HepG2 (cell line): ENCODE measurements at regions not wholly inside any gene's neighbourhood (a gene's known extent, or its start where the extent isn't known, plus 50 kb on each side); places are given as distances from the start of the nearest gene placed in this dataset.

Experiments used
- ATAC-seq: fragments of 200-7000 bp; cut with Tn5 transposase; 3 replicates; pipeline ENCODE4 v1.9.1; 2020; ENCODE audit warnings: mild to moderate bottlenecking, moderate library complexity
- BruUV-seq: library from RNA; stranded (reverse); fragments of 400-500 nt; replicated peaks from 2 replicates; lab custom pipeline; 2021; lab: Mats Ljungman, UMichigan
- CTCF ChIA-PET: fragments of 300-600 bp; formaldehyde crosslinking; extraction: SDS; loops from one replicate; lab custom pipeline; 2021; ENCODE audit warnings: low total read pairs, inconsistent platforms, low intra/inter-chr PET ratio; lab: Yijun Ruan, JAX
- POLR2A ChIA-PET: fragments of 350-600 bp; sonication (Branson Sonifier 250); formaldehyde crosslinking; loops from one replicate; lab custom pipeline; 2020; ENCODE audit warnings: antibody characterized with exemption, inconsistent platforms; lab: Yijun Ruan, JAX
- DNase-seq: peaks from one replicate; pipeline ENCODE4 v3.0.0-alpha.2; 2015; ENCODE audit warnings: low spot score
- FAIRE-seq: peaks from 3 replicates; lab custom pipeline; 2011; peaks lifted over from hg19 to GRCh38; lab: Jason Lieb, UNC
- H2AFZ ChIP-seq: one replicate; pipeline ENCODE4 v1.6.1; 2011; ENCODE audit warnings: low read length, inconsistent platforms
- H3K27ac ChIP-seq: fragments of 300-600 bp; 3 replicates; pipeline ENCODE4 v1.8.0; 2011; ENCODE audit warnings: mixed run types, mild to moderate bottlenecking, mixed read lengths, low read length, inconsistent platforms; ENCODE audit not compliant: insufficient read depth; ENCODE audit errors: extremely low read length
- H3K27me3 ChIP-seq, 2 experiments: fragments of 200-600 bp in 1 of 2; 2 replicates in 1 of 2; 3 replicates in 1 of 2; pipeline versions ENCODE4 v1.6.0 to v1.8.0; 2011; ENCODE audit warnings: low read length in 2 of 2, mild to moderate bottlenecking in 2 of 2, moderate library complexity in 2 of 2, inconsistent platforms in 1 of 2; ENCODE audit not compliant: insufficient read depth in 2 of 2, control insufficient read depth in 1 of 2
- H3K36me3 ChIP-seq, 2 experiments: fragments of 200-600 bp in 1 of 2; replicated peaks in 1 of 2; 2 replicates in 1 of 2; 3 replicates in 1 of 2; pipeline versions ENCODE4 v1.5.1 to v1.8.0; 2011; ENCODE audit warnings: low read length in 2 of 2, inconsistent platforms in 1 of 2; ENCODE audit not compliant: insufficient read depth in 2 of 2, control insufficient read depth in 1 of 2
- H3K4me1 ChIP-seq: 2 replicates; pipeline ENCODE4 v1.5.1; 2012; ENCODE audit warnings: low read length, inconsistent platforms; ENCODE audit not compliant: insufficient read depth
- H3K4me2 ChIP-seq: 2 replicates; pipeline ENCODE4 v1.6.0; 2011; ENCODE audit warnings: low read depth, low read length, inconsistent platforms
- H3K4me3 ChIP-seq, 3 experiments: fragments of 200-600 bp in 1 of 3; sonication (generic), shearing (Covaris generic) in 1 of 3; replicated peaks in 1 of 3; 2 replicates each; pipeline ENCODE4 v1.5.1; 2011 to 2016; ENCODE audit warnings: low read length in 3 of 3, inconsistent platforms in 2 of 3, low read depth in 2 of 3, mild to moderate bottlenecking in 2 of 3, control low read depth in 1 of 3, mixed read lengths in 1 of 3; ENCODE audit not compliant: insufficient read depth in 1 of 3
- H3K79me2 ChIP-seq: one replicate; pipeline ENCODE4 v1.6.1; 2011; ENCODE audit warnings: low read length, inconsistent platforms; ENCODE audit not compliant: insufficient read depth
- H3K9ac ChIP-seq: 2 replicates; pipeline ENCODE4 v1.6.0; 2011; ENCODE audit warnings: mild to moderate bottlenecking, low read depth, low read length, inconsistent platforms; ENCODE audit not compliant: insufficient read depth
- H3K9me3 ChIP-seq: 2 replicates; pipeline ENCODE4 v1.5.1; 2012; ENCODE audit warnings: mild to moderate bottlenecking, low read length
- H4K20me1 ChIP-seq: 2 replicates; pipeline ENCODE4 v1.6.0; 2011; ENCODE audit warnings: inconsistent platforms, mild to moderate bottlenecking, low read length, moderate library complexity; ENCODE audit not compliant: insufficient read depth
- FLYWCH1 ChIP-seq: sonication (generic); formaldehyde crosslinking; IDR thresholded peaks from 2 replicates; pipeline ENCODE4 v1.8.1; 2023; ENCODE audit warnings: mild to moderate bottlenecking, missing genetic modification reagents
- MIXL1 ChIP-seq: IDR thresholded peaks from 2 replicates; pipeline ENCODE4 v1.6.1; 2016
- ZNF660 ChIP-seq: sonication (generic); formaldehyde crosslinking; IDR thresholded peaks from 2 replicates; pipeline ENCODE4 v1.5.1; 2020; ENCODE audit warnings: mild to moderate bottlenecking, low read depth, missing genetic modification reagents, borderline replicate concordance
- ZSCAN21 ChIP-seq: sonication (generic); formaldehyde crosslinking; IDR thresholded peaks from 2 replicates; pipeline ENCODE4 v1.8.0; 2022; ENCODE audit warnings: mild to moderate bottlenecking, missing genetic modification reagents, moderate library complexity, borderline replicate concordance
- WGBS: methylation state at CpG from one replicate; pipeline ENCODE4 v1.1.6; 2017; ENCODE audit warnings: low lambda C conversion rate; 5-methylcytosine and 5-hydroxymethylcytosine counted together
- in situ Hi-C: cut with HindIII; loops from 2 replicates; pipeline ENCODE4 v1.10.0; 2017; ENCODE audit warnings: low pct_unique_long_range_greater_than_20kb; ENCODE audit not compliant: extremely low pct_ligation_motif_present
- intact Hi-C: fragments of 100-400 bp; cut with micrococcal nuclease; formaldehyde crosslinking; loops from one replicate; pipeline ENCODE4 v1.10.0; 2022; ENCODE audit not compliant: unreplicated experiment
- TF ChIP-seq, protein P1 (sequence below): sonication (generic); formaldehyde crosslinking; IDR thresholded peaks from 2 replicates; pipeline ENCODE4 v1.5.0; 2020; ENCODE audit warnings: missing genetic modification reagents
- TF ChIP-seq, protein P2 (sequence below): IDR thresholded peaks from 2 replicates; pipeline ENCODE4 v1.6.1; 2016; ENCODE audit warnings: missing biosample characterization, missing genetic modification reagents, low read depth
- TF ChIP-seq, protein P3 (sequence below): sonication (generic); formaldehyde crosslinking; IDR thresholded peaks from 2 replicates; pipeline ENCODE4 v1.4.0; 2020; ENCODE audit warnings: missing genetic modification reagents
- TF ChIP-seq, protein P4 (sequence below): sonication (generic); formaldehyde crosslinking; IDR thresholded peaks from 2 replicates; pipeline ENCODE4 v1.8.1; 2022; ENCODE audit warnings: low read depth, mild to moderate bottlenecking, missing genetic modification reagents

DNA sequence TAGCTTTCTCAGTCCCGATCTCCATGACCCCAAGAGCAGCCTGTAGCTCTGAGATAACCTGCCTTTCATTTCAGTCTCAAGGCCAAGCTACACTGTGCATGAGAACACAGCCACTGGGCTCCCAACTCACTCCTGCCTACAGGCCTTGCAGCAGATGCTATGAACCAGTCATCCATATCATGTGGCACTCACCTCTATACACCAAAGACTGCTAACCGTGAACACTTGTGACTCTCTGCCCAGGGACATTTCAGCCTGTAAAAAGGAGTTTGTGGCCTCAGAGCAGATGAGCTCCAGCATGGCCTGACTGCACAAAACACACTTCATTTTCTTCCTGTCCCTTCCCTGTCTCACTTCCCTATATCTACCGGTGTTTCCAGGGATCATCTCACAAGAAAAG is 56.9 kb upstream of the NPY start:
- TF ChIP-seq, protein P1, sequence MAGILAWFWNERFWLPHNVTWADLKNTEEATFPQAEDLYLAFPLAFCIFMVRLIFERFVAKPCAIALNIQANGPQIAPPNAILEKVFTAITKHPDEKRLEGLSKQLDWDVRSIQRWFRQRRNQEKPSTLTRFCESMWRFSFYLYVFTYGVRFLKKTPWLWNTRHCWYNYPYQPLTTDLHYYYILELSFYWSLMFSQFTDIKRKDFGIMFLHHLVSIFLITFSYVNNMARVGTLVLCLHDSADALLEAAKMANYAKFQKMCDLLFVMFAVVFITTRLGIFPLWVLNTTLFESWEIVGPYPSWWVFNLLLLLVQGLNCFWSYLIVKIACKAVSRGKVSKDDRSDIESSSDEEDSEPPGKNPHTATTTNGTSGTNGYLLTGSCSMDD, result no peak
- TF ChIP-seq, protein P2, sequence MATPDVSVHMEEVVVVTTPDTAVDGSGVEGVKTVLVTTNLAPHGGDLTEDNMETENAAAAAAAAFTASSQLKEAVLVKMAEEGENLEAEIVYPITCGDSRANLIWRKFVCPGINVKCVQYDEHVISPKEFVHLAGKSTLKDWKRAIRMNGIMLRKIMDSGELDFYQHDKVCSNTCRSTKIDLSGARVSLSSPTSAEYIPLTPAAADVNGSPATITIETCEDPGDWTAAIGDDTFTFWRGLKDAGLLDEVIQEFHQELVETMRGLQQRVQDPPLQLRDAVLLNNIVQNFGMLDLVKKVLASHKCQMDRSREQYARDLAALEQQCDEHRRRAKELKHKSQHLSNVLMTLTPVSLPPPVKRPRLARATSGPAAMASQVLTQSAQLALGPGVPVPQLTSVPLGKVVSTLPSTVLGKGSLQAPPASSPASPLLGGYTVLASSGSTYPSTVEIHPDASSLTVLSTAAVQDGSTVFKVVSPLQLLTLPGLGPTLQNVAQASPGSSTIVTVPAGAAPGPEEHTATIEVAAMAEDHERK, result no peak
- TF ChIP-seq ZNF660 (no peak), ZSCAN21 (CRISPR knock-in tag) (no peak), MIXL1 (CRISPR knock-in tag) (no peak), FLYWCH1 (CRISPR knock-in tag) (no peak)
- TF ChIP-seq, protein P3, sequence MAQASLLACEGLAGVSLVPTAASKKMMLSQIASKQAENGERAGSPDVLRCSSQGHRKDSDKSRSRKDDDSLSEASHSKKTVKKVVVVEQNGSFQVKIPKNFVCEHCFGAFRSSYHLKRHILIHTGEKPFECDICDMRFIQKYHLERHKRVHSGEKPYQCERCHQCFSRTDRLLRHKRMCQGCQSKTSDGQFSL (CRISPR knock-in tag), result no peak
- TF ChIP-seq, protein P4, sequence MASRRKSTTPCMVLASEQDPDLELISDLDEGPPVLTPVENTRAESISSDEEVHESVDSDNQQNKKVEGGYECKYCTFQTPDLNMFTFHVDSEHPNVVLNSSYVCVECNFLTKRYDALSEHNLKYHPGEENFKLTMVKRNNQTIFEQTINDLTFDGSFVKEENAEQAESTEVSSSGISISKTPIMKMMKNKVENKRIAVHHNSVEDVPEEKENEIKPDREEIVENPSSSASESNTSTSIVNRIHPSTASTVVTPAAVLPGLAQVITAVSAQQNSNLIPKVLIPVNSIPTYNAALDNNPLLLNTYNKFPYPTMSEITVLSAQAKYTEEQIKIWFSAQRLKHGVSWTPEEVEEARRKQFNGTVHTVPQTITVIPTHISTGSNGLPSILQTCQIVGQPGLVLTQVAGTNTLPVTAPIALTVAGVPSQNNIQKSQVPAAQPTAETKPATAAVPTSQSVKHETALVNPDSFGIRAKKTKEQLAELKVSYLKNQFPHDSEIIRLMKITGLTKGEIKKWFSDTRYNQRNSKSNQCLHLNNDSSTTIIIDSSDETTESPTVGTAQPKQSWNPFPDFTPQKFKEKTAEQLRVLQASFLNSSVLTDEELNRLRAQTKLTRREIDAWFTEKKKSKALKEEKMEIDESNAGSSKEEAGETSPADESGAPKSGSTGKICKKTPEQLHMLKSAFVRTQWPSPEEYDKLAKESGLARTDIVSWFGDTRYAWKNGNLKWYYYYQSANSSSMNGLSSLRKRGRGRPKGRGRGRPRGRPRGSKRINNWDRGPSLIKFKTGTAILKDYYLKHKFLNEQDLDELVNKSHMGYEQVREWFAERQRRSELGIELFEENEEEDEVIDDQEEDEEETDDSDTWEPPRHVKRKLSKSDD (CRISPR knock-in tag), result no peak
- TF ChIP-seq, all 625 proteins: peak for 0
- Histone ChIP-seq H3K9me3 (peaks cover 9% of the 10 kb centered on the region), H4K20me1 (no peaks in the 10 kb centered on the region), H3K27ac (no peak overlapping the region), H3K4me3 (no peak overlapping the region), H2AFZ (no peak overlapping the region), H3K79me2 (no peaks in the 10 kb centered on the region), H3K27me3 (no peaks in the 10 kb centered on the region; a peak in 1 of 5 replicates), H3K4me1 (no peaks in the 10 kb centered on the region), H3K4me2 (no peak overlapping the region), H3K9ac (no peak overlapping the region), H3K36me3 (no peaks in the 10 kb centered on the region)
- FAIRE-seq (no peak), ATAC-seq (no peak), DNase-seq (no peak)
- 3% methylated on average over 3 of the region's 3 CpGs for WGBS
- no TSS peak for BruUV-seq
- in situ Hi-C loops (no loop called here), intact Hi-C loops (no loop called here)
- CTCF ChIA-PET, result no interaction called here
- POLR2A ChIA-PET, result no interaction called here
